GM04504 (cell line): ENCODE measurements at regions not wholly inside any gene's neighbourhood (a gene's known extent, or its start where the extent isn't known, plus 50 kb on each side); places are given as distances from the start of the nearest gene placed in this dataset.
A peak's percentile ranks its signal among the peaks of the same experiment; 100 is the strongest.
"Not testable (repeated sequence)": the region's sequence is repeated elsewhere in the genome, so short reads cannot be mapped to it uniquely, and the experiment has no call there.

Experiments
- DNase-seq: peaks from one replicate; pipeline ENCODE4 v3.0.0-alpha.2; 2012; ENCODE audit warnings: low read depth

DNA sequence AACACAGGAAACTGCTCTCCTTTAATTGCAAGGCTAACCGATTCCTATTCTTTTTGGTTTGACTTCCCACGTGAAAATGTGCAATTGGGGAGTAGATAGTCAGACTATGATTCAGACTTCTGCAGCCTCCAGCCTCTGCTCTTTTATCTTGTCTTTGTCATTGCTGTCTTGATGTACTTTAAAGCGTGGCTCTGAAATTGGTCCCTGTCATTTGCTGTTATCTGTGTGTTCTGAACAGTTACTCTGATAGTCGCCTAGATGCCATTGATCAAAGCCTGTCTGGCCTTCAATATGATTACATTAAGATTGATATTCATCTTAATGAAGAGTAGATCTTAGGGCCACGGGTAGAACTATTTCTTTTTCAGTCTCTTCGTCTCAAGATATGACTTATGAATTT, 799.2 kb downstream of the REEP3 start:
- DNase-seq: no peak

DNA sequence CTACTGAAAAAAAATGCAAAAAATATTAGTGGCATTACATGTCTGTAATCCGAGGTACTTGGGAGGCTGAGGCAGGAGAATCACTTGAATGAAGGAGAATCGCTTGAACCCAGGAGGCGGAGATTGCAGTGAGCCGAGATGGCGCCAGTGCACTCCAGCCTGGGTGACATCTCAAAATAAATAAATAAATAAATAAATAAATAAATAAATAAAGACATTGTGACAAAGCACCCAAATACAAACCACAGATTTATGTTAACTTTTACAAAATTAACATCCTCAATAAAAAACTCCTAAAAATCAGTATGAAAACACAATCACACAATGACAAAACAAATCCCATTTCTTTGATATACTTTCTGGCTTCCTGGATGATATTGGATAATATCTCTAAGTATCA, 808.3 kb downstream of the REEP3 start:
- no peak for DNase-seq

DNA sequence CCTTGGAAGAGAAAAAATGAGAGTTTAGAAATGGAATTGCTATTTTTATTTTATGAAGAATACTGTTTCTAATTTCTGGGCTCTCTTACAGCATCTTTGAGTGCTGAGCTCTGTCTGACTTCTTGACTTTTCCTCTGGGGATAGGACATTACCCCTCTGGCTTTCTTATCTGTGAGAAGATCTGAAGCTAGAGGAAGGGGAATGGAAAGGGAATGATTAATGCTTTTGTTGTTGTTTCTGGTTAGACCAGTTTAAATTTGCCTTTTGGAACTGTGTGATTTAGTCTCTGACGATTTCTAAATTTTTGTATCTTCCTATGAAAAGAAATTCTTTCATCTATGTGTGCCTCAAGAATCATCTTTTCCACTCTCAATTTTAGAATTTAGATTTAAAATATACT, 811.4 kb downstream of the REEP3 start:
- DNase-seq: no peak

DNA sequence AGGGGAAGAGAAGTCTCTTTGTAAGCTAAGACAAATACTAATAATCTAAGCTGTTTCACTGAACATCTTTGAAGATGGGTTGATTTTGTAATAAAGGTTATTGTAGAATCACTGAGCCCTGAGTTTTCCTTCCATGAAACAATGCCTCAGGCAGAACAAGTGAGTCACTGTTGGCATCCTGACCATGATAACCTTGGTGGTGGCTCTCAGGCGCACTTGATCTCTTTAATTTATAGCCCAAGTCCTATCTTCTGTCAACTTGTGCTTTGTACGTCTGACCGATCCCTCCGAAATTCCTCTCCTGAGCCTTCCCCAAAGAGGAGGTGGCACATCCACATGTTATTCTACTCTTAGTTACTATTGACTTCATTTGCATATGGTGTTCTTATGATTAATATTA, 812.9 kb downstream of the REEP3 start:
- DNase-seq: no peak

DNA sequence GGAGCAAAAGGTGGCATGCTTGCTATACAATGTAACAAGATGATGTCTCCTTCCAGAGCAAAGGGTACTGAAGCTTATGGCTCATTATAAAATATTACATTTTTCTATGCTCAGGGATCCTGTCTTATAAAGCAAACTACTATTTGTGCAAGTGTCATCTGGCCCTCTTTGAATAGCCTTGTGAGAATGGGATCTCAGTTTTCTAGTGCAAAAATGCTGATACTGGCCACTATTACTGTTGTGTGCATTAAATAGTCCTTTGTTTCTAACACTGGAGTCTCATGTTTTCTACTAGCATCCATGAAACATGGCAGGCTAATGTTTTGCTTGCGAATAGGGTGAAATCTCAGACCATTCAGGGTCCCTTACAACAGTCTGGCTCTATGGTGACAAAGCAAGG, 823.0 kb downstream of the REEP3 start:
- DNase-seq: no peak

DNA sequence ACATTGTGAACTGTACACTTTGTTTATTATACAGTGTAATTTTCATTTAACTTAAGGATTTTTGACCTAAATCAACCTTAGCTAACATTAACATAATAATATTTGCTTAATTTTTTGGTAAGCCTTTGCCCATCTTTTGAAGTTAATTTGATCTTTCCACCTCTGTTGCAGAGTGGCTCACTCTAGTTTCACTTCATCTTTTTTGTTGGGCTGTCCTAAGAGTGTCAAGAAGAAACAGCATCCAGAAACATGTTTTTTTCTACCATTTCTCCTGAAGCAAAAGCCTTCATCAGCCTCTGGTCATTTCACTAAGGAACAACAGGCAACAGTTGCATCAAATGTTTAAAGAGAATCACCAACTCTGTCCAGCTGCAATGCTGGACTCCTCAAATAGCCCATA, 824.7 kb downstream of the REEP3 start:
- no peak for DNase-seq

DNA sequence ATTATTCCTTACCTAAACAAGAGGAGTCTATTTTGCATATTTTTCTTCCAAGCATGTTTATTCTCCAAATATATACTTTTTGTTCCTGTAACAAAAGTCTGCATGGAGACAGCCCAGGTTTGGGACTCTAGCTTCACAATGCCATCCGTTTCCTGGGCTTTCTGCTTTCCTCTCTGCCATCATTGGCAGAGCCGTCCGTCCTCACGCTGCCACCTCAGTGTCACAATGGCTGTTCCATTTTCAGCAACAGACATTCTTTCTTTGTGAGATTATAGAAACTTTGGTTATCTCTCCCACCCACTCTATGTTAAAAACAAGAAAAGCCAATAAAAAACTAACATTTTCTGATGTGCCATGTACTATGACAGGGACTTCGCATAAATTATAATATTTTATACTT, 825.2 kb downstream of the REEP3 start:
- DNase-seq: no peak

DNA sequence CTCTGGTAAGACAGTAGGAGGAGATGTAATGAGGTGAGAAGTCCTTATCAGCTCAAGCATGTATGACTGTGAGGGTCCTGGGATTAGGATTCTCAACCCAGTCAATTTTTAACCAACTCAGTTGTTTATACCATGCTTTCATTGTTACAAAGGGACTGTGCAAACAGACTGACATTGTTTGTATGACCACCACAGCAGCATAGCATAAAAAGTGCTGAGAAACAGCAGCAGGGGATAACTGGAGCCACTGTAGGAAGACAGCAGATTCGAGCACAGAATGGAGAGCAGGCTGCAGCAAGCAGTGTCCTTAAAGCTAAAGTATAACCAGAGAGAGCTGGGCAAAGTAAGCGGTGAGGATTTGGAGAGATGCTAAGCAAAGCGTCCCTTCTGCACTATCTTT, 829.5 kb downstream of the REEP3 start:
- DNase-seq: no peak

DNA sequence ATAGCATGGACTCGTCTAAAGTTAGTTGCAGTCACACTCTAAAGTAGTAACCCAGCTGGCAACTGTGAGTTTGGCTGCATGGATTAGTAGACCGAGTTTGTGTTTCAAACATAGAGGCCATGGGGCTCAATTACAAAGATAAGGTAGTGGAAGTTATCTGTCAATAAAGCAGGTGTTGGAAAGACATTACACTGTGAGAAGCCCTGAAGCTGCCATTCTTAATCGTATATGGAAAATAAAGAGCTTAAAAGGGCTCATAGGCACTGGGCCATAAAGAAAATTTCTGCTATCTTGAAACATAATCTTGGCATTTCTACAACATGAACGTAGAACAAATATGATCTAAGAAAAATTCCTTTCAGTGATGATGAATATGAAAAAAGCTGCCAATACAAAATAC, 837.7 kb downstream of the REEP3 start:
- no peak for DNase-seq

DNA sequence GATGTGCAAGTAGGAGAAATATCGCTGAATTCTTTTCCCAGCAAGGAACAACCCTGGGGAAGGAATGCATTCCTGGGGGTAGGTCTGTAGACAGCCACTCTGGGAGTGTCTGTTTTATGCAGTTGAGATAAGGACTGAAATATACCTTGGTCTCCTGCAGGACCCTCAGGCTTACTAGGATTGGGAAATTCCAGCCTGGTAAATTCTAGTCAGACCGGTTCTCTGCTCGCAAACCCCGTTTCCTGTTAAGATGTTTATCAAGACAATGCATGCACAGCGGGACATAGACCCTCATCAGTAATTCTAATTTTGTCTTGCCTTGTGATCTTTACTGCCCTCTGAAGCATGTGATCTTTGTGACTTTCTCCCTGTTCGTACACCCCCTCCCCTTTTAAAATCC, 839.0 kb downstream of the REEP3 start:
- not testable (repeated sequence) for DNase-seq

DNA sequence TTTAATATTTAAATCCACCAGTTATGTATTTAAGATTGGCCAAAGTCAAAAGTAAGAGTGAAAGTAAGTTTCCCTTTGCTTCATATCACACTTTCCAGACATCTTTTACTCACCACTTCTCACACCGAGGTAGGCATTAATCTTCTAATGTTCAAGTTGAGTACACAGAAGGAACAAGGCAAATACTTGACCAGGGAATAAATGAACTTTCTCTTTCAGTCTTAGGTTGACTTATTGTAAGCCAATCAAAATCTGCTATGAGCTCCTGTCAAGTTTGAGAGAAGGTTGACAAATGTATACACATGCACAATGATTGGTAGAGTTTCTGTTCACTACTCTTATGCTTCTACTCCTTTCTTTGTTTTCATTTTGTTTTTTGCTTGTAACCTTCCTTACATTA, 842.5 kb downstream of the REEP3 start:
- no peak for DNase-seq

DNA sequence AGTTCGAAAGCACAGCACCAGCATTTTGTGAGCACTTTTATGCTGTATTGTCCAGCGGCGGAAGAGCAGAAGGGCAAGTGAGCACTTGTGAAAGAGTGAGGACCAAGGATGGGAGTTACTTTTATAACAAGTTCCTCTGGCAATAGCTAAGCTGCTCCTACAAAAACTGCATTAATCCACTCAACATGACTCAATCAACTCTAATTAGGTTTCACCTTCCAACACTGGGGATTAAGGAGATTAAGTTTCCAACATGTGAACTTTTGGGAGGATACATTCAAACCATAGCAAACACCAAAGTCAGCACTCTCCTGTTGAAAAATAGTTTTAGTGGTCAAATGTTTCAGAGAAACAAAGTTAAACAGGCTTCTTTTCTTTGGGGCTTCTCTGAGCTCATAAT, 844.5 kb downstream of the REEP3 start:
- no peak for DNase-seq

DNA sequence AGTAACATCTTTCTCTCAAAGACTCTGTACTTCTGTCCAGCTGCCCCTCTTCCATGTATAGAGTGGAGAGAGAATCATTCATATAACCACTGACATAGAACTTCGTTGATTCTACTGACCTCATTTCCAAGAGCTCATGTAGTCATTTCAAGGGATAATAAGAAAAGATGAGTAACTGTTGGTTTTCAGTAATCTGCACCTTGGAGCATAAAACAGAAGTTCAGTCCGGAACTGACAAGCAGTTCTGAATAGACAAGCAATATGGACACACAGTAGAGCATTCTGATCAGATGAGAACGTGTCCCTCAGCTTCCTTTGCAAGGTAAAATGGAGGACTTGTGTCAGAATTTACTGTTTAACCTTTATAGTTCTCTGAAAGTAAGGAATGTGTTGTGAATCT, 847.1 kb downstream of the REEP3 start:
- DNase-seq: no peak

DNA sequence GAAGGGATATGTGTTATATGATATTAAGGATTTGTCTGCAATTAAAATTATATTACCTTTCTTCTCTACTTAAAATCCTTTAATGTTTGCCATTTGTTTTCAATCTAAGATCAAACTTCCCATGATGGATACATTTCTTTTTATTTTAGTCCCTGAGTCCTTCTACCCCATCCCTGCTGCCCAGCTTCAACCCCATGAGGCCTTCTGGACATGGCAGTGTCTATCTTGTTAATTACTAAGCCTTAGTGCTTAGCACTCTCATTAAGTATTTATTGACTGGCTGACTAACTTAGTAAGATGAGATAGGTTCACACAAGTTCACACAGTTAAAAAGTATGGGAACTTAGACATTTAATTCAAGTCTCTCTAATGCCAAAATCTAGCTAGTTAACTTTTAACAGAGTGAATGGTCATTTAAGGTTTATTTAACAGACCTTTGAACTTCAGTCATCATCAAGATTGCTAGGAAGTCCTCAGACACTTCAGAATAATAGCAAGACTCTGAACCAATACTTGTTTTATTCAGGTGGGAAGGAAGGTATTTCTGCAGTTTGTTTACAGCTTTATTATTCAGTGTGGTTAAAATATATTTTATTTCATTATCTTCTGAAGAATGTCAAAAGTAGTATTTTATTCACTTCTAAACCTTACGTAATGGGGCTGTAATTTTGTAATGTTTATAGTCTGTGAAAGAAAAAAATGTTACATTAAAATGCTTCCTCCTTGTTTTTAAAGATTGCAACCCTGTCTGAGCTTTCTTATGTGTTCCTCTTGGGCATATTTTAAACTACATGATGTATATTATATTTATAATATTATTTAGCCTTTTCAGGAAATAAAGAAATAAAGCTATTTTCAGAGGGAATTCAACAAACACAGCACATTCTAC, 848.9 kb downstream of the REEP3 start:
- no peak for DNase-seq

DNA sequence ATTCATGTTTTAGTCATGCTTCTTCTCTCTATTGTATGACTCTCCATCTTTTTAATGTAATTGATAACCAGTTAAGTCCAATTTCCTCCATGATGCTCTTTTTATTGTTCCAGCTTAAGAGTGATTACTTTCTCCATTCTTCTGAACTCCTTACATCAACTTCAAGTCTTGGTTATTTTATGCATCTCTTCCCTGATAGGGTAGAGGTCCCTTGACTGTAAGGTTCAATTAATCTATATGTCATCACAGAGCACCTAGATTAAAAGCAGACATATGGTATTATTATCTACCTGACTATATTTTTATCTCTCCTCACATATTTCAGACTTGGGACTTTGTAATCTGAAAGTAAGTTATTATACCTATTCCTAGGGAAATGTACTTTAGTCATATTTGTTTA, 853.1 kb downstream of the REEP3 start:
- no peak for DNase-seq

DNA sequence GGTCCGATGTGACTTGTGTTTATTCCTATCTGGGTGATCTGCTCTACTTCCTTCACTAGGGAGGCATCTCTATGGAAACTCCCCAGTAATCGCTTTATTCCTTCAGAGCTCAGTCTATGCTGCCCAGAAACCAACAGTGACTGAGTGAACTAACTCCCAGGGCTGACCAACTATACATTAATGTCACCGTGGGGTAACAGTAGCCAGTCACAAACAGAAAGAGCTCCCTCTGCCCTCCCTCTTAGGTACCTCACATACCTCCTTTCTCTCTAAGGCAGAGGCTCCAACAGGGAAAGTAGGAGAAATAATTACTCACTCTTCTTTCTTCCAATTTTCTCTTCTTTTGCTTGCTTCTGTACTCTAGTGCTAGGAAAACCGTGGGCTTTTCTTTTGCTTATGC, 855.0 kb downstream of the REEP3 start:
- no peak for DNase-seq

DNA sequence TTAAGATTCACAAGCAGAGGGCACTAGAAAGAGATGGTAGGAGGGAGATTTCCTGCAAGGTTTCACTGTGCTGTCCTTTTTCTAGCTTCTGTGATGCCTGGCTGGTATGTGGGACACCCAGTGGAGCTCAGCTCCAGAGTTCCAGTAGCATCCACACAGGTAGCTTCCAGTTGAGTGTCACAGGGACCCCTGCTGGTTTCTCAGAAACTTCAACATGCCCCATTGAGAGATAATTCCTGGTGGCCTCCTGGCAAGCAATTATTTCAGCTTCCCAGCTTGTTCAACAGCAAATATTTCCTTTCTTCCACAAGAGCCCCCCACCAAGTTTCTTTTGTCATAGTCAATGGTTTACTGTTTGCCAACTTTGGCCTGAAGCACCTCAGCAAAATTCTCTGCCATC, 858.7 kb downstream of the REEP3 start:
- no peak for DNase-seq

DNA sequence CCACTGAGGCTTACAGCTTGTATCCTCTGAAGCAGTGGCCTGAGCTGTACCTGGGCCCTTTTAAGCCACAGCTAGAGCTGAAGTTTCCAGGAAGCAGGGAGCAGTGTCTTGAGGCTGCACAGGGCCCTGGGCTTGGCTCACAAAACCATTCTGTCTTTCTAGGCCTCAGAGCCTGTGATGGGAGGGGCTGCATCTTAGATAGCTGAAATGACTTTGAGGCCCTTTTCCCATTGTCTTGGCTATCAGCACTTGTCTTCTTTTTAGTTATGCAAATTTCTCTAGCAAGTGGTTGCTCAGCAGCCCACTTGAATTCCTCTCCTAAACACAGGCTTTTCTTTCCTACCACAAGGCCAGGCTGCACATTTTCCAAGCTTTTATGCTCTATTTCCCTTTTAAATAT, 864.2 kb downstream of the REEP3 start:
- no peak for DNase-seq

DNA sequence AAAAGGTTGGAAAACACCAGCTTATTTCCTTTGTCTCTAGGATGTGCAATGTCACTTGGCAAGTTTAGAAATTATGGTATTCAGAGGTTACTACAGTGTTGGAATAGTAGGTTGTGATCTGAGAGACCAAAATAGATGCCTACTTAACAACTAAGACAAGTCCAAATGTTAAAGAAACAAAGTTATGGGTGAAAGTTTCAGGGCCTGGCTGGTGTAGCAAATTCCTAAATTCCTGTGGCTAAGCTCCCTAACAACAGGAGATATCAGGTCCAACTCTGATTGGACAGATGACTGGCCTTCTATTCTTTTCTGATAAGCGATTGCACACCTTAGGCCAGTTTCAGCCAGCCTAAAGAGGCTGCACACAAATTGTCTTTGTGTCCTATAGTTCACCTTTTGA, 873.5 kb downstream of the REEP3 start:
- DNase-seq: peak; percentile 3

DNA sequence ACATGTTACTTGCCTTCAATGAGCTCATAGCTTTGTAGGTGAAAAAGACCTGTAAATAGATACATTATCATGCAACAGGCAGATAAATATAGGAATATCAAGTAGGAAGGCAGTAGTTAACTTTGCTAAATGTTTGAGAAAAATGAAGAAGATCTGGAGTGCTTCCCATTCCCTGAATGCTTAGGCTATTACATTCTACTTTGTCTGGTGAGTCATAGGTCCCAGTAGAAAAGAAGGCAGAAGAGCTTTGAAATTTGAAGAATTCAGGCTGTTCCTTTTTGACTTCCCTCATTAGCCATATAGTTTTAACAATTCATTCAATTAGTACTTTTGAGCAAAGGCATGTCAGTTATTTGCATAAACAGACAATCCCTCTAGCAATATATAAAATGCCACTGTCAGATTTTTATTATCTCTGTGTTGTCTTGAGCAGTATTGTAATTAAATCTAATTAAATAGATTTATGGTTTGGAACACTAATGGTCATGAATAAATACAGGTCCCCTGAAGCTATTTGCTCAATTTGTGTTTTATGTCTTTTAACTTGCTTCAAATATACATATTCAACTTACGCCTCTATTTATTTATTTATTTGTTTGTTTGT, 875.0 kb downstream of the REEP3 start:
- peak; percentile 10 for DNase-seq

DNA sequence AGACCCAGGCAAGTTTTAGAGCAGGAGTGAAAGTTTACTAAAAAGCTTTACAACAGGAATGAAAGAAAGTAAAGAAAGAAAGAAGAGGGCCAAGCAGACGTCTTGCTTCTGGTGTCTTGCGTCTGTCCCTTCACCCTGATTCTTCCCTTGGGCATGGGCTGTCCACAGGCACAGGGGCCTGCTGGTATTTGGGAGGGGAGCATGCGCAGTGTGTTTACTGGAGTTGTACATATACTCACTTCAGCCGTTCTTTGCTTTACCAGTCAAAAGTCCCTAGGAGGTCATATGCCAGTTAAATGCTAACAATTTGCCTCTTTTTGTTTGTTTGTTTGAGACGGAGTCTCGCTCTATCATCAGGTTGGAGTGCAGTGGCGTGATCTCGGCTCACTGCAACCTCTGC, 875.9 kb downstream of the REEP3 start:
- no peak for DNase-seq

DNA sequence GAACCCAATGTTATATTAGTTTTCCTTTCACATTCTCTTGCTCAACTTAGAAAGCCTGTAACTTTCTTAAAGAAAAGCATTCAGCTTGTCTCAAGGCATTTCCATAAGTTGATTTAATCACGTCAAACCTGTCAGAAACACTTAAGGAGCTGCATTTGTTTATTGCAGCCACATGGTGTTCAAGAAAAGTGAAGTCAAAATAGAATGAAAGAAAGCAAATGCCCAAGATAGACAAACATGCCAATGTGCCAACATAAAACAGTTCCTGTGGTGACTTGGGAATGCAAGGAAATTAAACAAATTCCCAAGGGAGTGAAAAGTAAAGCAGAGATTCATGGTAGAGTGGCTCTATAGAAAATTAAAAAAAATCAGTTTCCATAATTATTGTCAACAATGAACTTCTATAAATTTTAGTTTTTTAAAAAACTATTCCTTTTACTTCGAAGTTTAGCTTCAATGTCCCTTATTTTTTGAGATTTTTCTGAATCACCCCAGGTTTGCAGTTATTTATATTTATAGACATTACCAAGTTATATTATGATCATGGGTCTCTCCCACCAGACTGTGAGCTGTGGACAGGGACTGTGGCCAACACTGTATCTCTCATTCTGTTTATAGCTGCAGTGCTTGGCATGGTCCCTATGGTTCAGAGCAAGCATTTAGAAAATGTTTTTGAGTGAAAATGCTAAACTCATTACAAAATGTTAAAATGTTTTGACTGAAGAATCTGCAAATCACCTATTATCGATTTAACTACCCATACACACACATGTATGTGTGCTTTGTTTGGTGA, 887.4 kb downstream of the REEP3 start:
- no peak for DNase-seq

DNA sequence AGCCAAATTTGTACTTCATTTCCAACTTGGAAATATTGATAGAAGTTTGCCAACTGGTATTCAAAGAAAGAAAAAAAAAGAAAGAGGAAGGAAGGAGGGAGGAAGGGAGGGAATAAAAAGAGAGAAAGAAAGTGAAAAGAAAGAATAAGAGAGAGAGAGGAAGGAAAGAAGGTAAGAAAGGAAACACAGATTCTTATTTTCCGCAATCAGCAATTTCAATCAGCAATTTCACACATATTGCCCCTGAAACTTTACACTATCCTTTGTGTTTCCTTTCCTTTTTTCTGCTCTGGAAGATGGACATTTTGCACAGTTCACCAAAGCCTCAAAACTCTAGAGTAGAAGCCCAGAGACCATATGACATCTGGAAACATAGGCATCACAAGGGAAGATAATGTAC, 888.1 kb downstream of the REEP3 start:
- no peak for DNase-seq
